Vagina (tissue), 2 donors: ENCODE measurements at regions not wholly inside any gene's neighbourhood (a gene's known extent, or its start where the extent isn't known, plus 50 kb on each side); places are given as distances from the start of the nearest gene placed in this dataset.

Experiments used
- CTCF ChIP-seq, 3 experiments: fragments of 450-650 bp in 2 of 3; fragments of 200-600 bp in 1 of 3; sonication (generic) in 1 of 3; IDR thresholded peaks; one replicate each; pipeline ENCODE4 v1.5.1; 2017 to 2019; ENCODE audit warnings: antibody characterized with exemption in 3 of 3, mild to moderate bottlenecking in 2 of 3, moderate library complexity in 2 of 3
- POLR2A ChIP-seq, 2 donors: fragments of 450-650 bp; IDR thresholded peaks; one replicate each; pipeline ENCODE4 v1.6.1; 2017; ENCODE audit warnings: antibody characterized with exemption in 2 of 2, mild to moderate bottlenecking in 2 of 2, moderate library complexity in 2 of 2

- no peak for TF ChIP-seq CTCF (IDR thresholded peaks at IDR 0.05)
- TF ChIP-seq POLR2A (IDR thresholded peaks at IDR 0.05): no peak
Measured at GRCh38 chr2:63721082-63721424, 120.6 kb upstream of the UGP2 start.
